ENCODE measurements at regions not wholly inside any gene's neighbourhood (a gene's known extent, or its start where the extent isn't known, plus 50 kb on each side); places are given as distances from the start of the nearest gene placed in this dataset.

- TF ChIP-seq, protein P1, sequence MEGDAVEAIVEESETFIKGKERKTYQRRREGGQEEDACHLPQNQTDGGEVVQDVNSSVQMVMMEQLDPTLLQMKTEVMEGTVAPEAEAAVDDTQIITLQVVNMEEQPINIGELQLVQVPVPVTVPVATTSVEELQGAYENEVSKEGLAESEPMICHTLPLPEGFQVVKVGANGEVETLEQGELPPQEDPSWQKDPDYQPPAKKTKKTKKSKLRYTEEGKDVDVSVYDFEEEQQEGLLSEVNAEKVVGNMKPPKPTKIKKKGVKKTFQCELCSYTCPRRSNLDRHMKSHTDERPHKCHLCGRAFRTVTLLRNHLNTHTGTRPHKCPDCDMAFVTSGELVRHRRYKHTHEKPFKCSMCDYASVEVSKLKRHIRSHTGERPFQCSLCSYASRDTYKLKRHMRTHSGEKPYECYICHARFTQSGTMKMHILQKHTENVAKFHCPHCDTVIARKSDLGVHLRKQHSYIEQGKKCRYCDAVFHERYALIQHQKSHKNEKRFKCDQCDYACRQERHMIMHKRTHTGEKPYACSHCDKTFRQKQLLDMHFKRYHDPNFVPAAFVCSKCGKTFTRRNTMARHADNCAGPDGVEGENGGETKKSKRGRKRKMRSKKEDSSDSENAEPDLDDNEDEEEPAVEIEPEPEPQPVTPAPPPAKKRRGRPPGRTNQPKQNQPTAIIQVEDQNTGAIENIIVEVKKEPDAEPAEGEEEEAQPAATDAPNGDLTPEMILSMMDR (IDR thresholded peaks at IDR 0.05; ENCODE audit: low read depth, low read length): no peak
- Histone ChIP-seq H3K4me1 (no peaks in the 10 kb centered on the region), H3K4me3 (ENCODE audit: low read depth, low read length) (no peak overlapping the region), H3K9me3 (no peaks in the 10 kb centered on the region), H3K27me3 (no peaks in the 10 kb centered on the region), H3K36me3 (no peaks in the 10 kb centered on the region)
- DNase-seq: no peak
Observed at GRCh38 chr6:96470296-96470695, 51.3 kb upstream of the UFL1 start.
